Fibroblast of the aortic adventitia (primary cell): ENCODE measurements at regions not wholly inside any gene's neighbourhood (a gene's known extent, or its start where the extent isn't known, plus 50 kb on each side); places are given as distances from the start of the nearest gene placed in this dataset.
A peak's percentile ranks its signal among the peaks of the same experiment; 100 is the strongest.

Experiments
- DNase-seq: peaks from one replicate; pipeline ENCODE4 v3.0.0-alpha.2; 2010; ENCODE audit warnings: low read depth
- H3K4me3 ChIP-seq: 2 replicates; pipeline ENCODE4 v1.5.1; 2011; ENCODE audit warnings: low read depth, mild to moderate bottlenecking, control low read depth, low read length, moderate library complexity
- CTCF ChIP-seq: IDR thresholded peaks from 2 replicates; pipeline ENCODE4 v1.5.1; 2011; ENCODE audit warnings: mild to moderate bottlenecking, low read length, control low read depth, inconsistent platforms; ENCODE audit not compliant: insufficient read depth

DNA sequence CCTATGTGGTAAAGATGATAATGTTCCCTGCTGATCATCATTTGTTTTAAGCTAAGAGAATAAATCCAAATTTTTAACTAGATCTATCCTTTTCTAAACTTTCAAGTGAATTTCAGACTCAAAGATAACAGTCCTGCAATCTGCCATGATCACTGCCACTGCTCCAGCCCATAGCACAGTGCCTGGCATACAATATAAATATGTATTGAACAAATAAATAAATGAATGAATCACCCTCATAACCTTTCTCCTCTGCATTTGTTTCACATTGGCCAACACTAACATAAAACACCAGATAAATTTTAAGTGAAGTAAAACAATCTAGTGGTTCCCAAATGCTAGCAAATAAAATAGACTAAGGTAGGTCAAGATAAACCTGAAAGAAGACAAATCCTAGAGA lies 439.0 kb downstream of the GPM6A start:
- DNase-seq: peak; percentile 41
- H3K4me3 ChIP-seq: no peak overlapping the region
- no peak for TF ChIP-seq CTCF

GRCh38 chr4:175374459-175374858 lies 437.6 kb downstream of the GPM6A start:
- no peak for TF ChIP-seq CTCF

DNA sequence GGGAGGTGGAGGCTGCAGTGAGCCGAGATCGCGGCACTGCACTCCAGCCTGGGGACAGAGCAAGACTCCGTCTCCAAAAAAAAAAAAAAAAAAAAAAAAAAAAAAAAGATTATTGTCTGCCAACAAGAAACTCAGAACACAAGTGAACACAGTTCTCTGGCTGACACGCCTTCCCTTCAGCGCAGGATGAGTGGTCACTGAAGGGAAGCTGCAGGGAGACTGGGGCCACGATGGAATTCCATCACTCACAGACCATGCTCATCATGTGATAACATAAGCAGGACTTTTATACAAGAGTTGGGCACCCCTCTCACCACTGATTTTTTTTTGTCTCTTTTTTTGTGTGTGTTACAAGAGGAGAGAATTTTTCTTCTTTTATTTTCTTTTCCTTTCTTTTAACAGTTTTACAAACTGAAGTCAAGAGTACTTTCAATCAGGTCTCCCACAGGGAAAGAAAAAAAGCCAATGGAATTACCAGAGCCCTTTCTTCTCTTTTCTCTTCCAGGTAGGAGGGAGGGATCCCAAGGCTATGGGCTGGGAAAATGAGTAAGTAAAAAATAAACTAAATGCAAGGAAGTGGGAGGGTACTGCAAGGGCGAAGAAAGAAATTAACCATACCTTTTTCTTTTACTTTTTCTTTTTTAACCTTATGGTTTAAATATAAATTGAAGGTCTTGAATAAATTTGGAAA lies 435.6 kb downstream of the GPM6A start:
- H3K4me3 ChIP-seq: no peak overlapping the region
- DNase-seq: no peak
- no peak for TF ChIP-seq CTCF

More at GRCh38 chr4:175374459-175374858, 437.6 kb downstream of the GPM6A start:
- DNase-seq: no peak
- no peak overlapping the region for H3K4me3 ChIP-seq

DNA sequence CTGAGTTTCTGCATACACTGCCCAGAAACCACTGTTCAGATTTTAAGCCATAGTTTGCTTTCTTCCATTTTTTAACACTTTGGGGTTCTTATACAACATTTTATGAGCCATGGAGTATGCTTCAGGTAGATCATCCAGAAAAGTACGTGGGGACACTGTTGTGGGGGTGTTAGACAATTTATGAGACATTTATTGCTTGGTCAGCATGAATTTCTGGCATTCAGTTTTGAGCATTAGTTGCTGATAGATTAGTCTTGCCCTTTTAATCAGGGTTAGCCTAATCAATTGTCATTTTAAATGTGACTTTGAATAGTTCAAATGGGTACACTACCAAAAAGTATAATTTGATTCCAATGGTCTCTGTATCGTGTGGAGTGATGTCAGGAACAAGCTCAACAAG lies 434.9 kb downstream of the GPM6A start:
- DNase-seq: no peak
- TF ChIP-seq CTCF: no peak
- no peak overlapping the region for H3K4me3 ChIP-seq

- H3K4me3 ChIP-seq: no peak overlapping the region
- no peak for DNase-seq
- TF ChIP-seq CTCF: no peak
Measured at GRCh38 chr4:175378372-175378771, 433.7 kb downstream of the GPM6A start.

DNA sequence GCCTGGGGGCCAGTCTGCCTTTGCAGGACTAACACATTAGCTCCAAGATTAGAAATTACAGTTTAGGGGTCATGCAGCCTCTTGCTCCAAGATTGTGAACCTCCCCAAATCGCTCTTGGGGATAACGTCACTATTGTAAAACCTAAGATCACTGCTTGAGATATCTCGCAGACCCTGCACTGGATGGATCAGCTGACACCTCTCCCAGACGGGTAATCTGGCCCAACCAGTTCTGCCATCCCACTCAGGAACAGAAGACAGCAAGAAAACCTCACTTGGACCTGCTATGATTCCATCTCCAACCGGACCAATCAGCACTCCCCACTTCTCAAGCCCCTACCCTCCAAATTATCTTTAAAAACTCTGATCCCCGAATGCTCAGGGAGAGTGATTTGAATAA lies 431.2 kb downstream of the GPM6A start:
- DNase-seq: no peak
- H3K4me3 ChIP-seq: no peak overlapping the region
- no peak for TF ChIP-seq CTCF

DNA sequence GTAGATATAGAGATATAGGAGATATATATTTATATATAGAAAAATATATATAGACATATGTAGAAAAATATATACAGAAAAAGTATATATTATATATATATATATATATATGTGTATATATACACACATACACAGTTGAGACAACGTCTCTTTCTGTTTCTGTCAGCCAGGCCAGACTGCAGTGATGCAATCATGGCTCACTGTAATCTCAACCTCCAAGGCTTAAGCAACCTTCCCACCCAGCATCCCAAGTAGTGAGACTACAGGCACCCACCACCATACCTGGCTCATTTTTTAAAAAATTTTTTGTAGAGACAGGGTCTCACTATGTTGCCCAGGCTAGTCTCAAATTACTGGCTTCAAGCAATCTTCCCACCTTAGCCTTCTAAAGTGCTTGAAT lies 426.3 kb downstream of the GPM6A start:
- H3K4me3 ChIP-seq: no peak overlapping the region
- DNase-seq: peak; percentile 9
- no peak for TF ChIP-seq CTCF
